Caco-2 (cell line): ENCODE measurements at regions not wholly inside any gene's neighbourhood (a gene's known extent, or its start where the extent isn't known, plus 50 kb on each side); places are given as distances from the start of the nearest gene placed in this dataset.
"Not testable (repeated sequence)": the region's sequence is repeated elsewhere in the genome, so short reads cannot be mapped to it uniquely, and the experiment has no call there.

ENCODE experiments used
- BruUV-seq: library from RNA; stranded (reverse); fragments of 400-500 nt; replicated peaks from 2 replicates; lab custom pipeline; 2021; lab: Mats Ljungman, UMichigan
- CTCF ChIA-PET: fragments of 300-600 bp; sonication (Branson Sonifier 250); formaldehyde crosslinking; loops from one replicate; lab custom pipeline; 2022; ENCODE audit warnings: antibody characterized with exemption; lab: Charles Lee
- POLR2A ChIA-PET: fragments of 300-600 bp; sonication (Branson Sonifier 250); formaldehyde crosslinking; loops from one replicate; lab custom pipeline; 2022; ENCODE audit warnings: antibody characterized with exemption; lab: Charles Lee
- DNase-seq, 2 experiments: peaks; one replicate each; pipeline versions ENCODE4 v3.0.0 to v3.0.0-alpha.2; 2020 to 2022
- H3K27me3 ChIP-seq: replicated peaks from 2 replicates; pipeline ENCODE4 v1.6.0; 2011; ENCODE audit warnings: low read length; ENCODE audit not compliant: control insufficient read depth, insufficient read depth
- H3K36me3 ChIP-seq: 2 replicates; pipeline ENCODE4 v1.5.1; 2011; ENCODE audit warnings: low read length; ENCODE audit not compliant: control insufficient read depth, insufficient read depth
- H3K4me1 ChIP-seq: fragments of 250-450 bp; sonication (Bioruptor Pico); 2 replicates; pipeline ENCODE4 v1.5.1; 2020; ENCODE audit warnings: mild to moderate bottlenecking
- H3K4me3 ChIP-seq: 2 replicates; pipeline ENCODE4 v1.5.1; 2011; ENCODE audit warnings: low read depth, mild to moderate bottlenecking, control low read depth, low read length
- H3K9me3 ChIP-seq: fragments of 250-450 bp; sonication (Bioruptor Pico); 2 replicates; pipeline ENCODE4 v1.5.1; 2020; ENCODE audit warnings: mild to moderate bottlenecking, moderate library complexity
- H3K27ac Mint-ChIP-seq: one replicate; pipeline ENCODE4 v1.8.0; 2022; ENCODE audit warnings: mixed read lengths; ENCODE audit not compliant: unreplicated experiment
- H3K27me3 Mint-ChIP-seq: one replicate; pipeline ENCODE4 v1.8.0; 2022; ENCODE audit warnings: mixed read lengths; ENCODE audit not compliant: insufficient read depth, unreplicated experiment
- H3K36me3 Mint-ChIP-seq: one replicate; pipeline ENCODE4 v1.8.0; 2022; ENCODE audit warnings: mild to moderate bottlenecking, mixed read lengths; ENCODE audit not compliant: insufficient read depth, unreplicated experiment
- H3K4me1 Mint-ChIP-seq: one replicate; pipeline ENCODE4 v1.8.0; 2022; ENCODE audit warnings: low read depth, mixed read lengths; ENCODE audit not compliant: unreplicated experiment
- H3K4me3 Mint-ChIP-seq: one replicate; pipeline ENCODE4 v1.8.0; 2022; ENCODE audit warnings: mild to moderate bottlenecking, moderate library complexity, mixed read lengths; ENCODE audit not compliant: unreplicated experiment
- H3K9me3 Mint-ChIP-seq: one replicate; pipeline ENCODE4 v1.8.0; 2022; ENCODE audit warnings: mixed read lengths; ENCODE audit not compliant: unreplicated experiment
- CTCF ChIP-seq, 2 experiments: fragments of 200-600 bp in 1 of 2; IDR thresholded peaks; 1 replicate in 1 of 2; 2 replicates in 1 of 2; pipeline versions ENCODE4 v1.5.1 to v1.8.0; 2011 to 2022; ENCODE audit warnings: antibody characterized with exemption in 1 of 2, control low read depth in 1 of 2, inconsistent platforms in 1 of 2, low read depth in 1 of 2, low read length in 1 of 2, mild to moderate bottlenecking in 1 of 2, moderate library complexity in 1 of 2; ENCODE audit not compliant: insufficient read depth in 1 of 2, severe bottlenecking in 1 of 2, unreplicated experiment in 1 of 2
- intact Hi-C: fragments of 100-400 bp; cut with micrococcal nuclease; formaldehyde crosslinking; loops from one replicate; pipeline ENCODE4 v1.10.0; 2022; ENCODE audit not compliant: unreplicated experiment

- no peaks in the 10 kb centered on the region for H3K9me3 Mint-ChIP-seq
- TF ChIP-seq CTCF (IDR thresholded peaks at IDR 0.05; ENCODE audit: insufficient read depth in 1 of 2, low read depth in 1 of 2, low read length in 1 of 2, severe bottlenecking in 1 of 2, unreplicated experiment in 1 of 2) = no peak
- intact Hi-C loops = no loop called here
- H3K36me3 Mint-ChIP-seq = no peaks in the 10 kb centered on the region
- peaks cover 9% of the 10 kb centered on the region for H3K4me1 Mint-ChIP-seq
- Histone ChIP-seq H3K4me3 (no peak overlapping the region), H3K27me3 (no peaks in the 10 kb centered on the region), H3K4me1 (no peaks in the 10 kb centered on the region), H3K9me3 (no peaks in the 10 kb centered on the region), H3K36me3 (no peaks in the 10 kb centered on the region)
- POLR2A ChIA-PET = no interaction called here
- H3K27me3 Mint-ChIP-seq = peaks cover 10% of the 10 kb centered on the region
- DNase-seq = no peak
- H3K4me3 Mint-ChIP-seq = no peak overlapping the region
- no peak overlapping the region for H3K27ac Mint-ChIP-seq
- CTCF ChIA-PET = no interaction called here
- BruUV-seq = no TSS peak
Measured at GRCh38 chr6:166704171-166704570, 77.1 kb upstream of the RPS6KA2 start.

- H3K9me3 ChIP-seq = no peaks in the 10 kb centered on the region
- Mint-ChIP-seq H3K9me3 (no peaks in the 10 kb centered on the region), H3K27me3 (peaks cover 10% of the 10 kb centered on the region), H3K27ac (no peak overlapping the region), H3K4me3 (no peak overlapping the region), H3K4me1 (peaks cover 9% of the 10 kb centered on the region), H3K36me3 (no peaks in the 10 kb centered on the region)
- ChIA-PET POLR2A (no interaction called here), CTCF (no interaction called here)
- H3K4me1 ChIP-seq = no peaks in the 10 kb centered on the region
- intact Hi-C loops = no loop called here
- H3K27me3 ChIP-seq = no peaks in the 10 kb centered on the region
- no TSS peak for BruUV-seq
- no peak for TF ChIP-seq CTCF (IDR thresholded peaks at IDR 0.05; ENCODE audit: insufficient read depth in 1 of 2, low read depth in 1 of 2, low read length in 1 of 2, severe bottlenecking in 1 of 2, unreplicated experiment in 1 of 2)
- DNase-seq = no peak
- no peak overlapping the region for H3K4me3 ChIP-seq
- H3K36me3 ChIP-seq = no peaks in the 10 kb centered on the region
Measured at GRCh38 chr6:166703149-166703710, 76.2 kb upstream of the RPS6KA2 start.

- H3K27me3 ChIP-seq, H3K9me3 ChIP-seq, H3K4me1 ChIP-seq, H3K36me3 Mint-ChIP-seq, H3K27ac Mint-ChIP-seq, H3K27me3 Mint-ChIP-seq, BruUV-seq, CTCF ChIA-PET, H3K4me3 ChIP-seq, intact Hi-C loops, H3K9me3 Mint-ChIP-seq, H3K4me3 Mint-ChIP-seq, H3K36me3 ChIP-seq, H3K4me1 Mint-ChIP-seq, DNase-seq, POLR2A ChIA-PET: not testable (repeated sequence)
Measured at GRCh38 chr6:166701424-166701823, 74.4 kb upstream of the RPS6KA2 start.

- H3K4me3 Mint-ChIP-seq, H3K9me3 Mint-ChIP-seq, H3K27me3 Mint-ChIP-seq, CTCF ChIA-PET, H3K4me1 Mint-ChIP-seq, POLR2A ChIA-PET, H3K9me3 ChIP-seq, H3K36me3 Mint-ChIP-seq, H3K4me3 ChIP-seq, intact Hi-C loops, H3K27me3 ChIP-seq, H3K36me3 ChIP-seq, H3K4me1 ChIP-seq, DNase-seq, BruUV-seq, H3K27ac Mint-ChIP-seq: not testable (repeated sequence)
Measured at GRCh38 chr6:166700871-166701270, 73.8 kb upstream of the RPS6KA2 start.
